Osteocyte (in vitro differentiated cells): ENCODE measurements at regions not wholly inside any gene's neighbourhood (a gene's known extent, or its start where the extent isn't known, plus 50 kb on each side); places are given as distances from the start of the nearest gene placed in this dataset.

Source experiments
- DNase-seq: peaks from one replicate; pipeline ENCODE4 v3.0.0; 2021; ENCODE audit warnings: mixed read lengths; ENCODE audit not compliant: unreplicated experiment; ENCODE audit errors: extremely low spot score
- H3K27ac Mint-ChIP-seq: one replicate; pipeline ENCODE4 v1.8.0; 2021; ENCODE audit warnings: mild to moderate bottlenecking, mixed read lengths; ENCODE audit not compliant: unreplicated experiment
- H3K27me3 Mint-ChIP-seq: one replicate; pipeline ENCODE4 v1.8.0; 2021; ENCODE audit warnings: mixed read lengths; ENCODE audit not compliant: unreplicated experiment
- H3K36me3 Mint-ChIP-seq: one replicate; pipeline ENCODE4 v1.8.0; 2021; ENCODE audit warnings: mixed read lengths; ENCODE audit not compliant: unreplicated experiment
- H3K4me1 Mint-ChIP-seq: one replicate; pipeline ENCODE4 v1.8.0; 2021; ENCODE audit warnings: mixed read lengths; ENCODE audit not compliant: unreplicated experiment
- H3K4me3 Mint-ChIP-seq: one replicate; pipeline ENCODE4 v1.8.0; 2021; ENCODE audit warnings: mild to moderate bottlenecking, moderate library complexity, mixed read lengths; ENCODE audit not compliant: unreplicated experiment
- H3K9me3 Mint-ChIP-seq: one replicate; pipeline ENCODE4 v1.8.0; 2021; ENCODE audit warnings: mixed read lengths; ENCODE audit not compliant: unreplicated experiment
- CTCF ChIP-seq: fragments of 200-600 bp; sonication (generic); IDR thresholded peaks from 2 replicates; pipeline ENCODE4 v1.5.0; 2021; ENCODE audit warnings: antibody characterized with exemption, mild to moderate bottlenecking, moderate library complexity

- H3K27ac Mint-ChIP-seq = no peak overlapping the region
- no peaks in the 10 kb centered on the region for H3K36me3 Mint-ChIP-seq
- no peaks in the 10 kb centered on the region for H3K9me3 Mint-ChIP-seq
- H3K4me1 Mint-ChIP-seq = no peaks in the 10 kb centered on the region
- H3K27me3 Mint-ChIP-seq = peaks cover 7% of the 10 kb centered on the region
- no peak overlapping the region for H3K4me3 Mint-ChIP-seq
- no peak for TF ChIP-seq CTCF
- no peak for DNase-seq
These were observed 72.8 kb downstream of the DMRTA2 start for GRCh38 chr1:50350421-50350820.

GRCh38 chr1:50349242-50349565 is 74.0 kb downstream of the DMRTA2 start:
- TF ChIP-seq CTCF = no peak
- no peak for DNase-seq
- H3K36me3 Mint-ChIP-seq = no peaks in the 10 kb centered on the region
- H3K27me3 Mint-ChIP-seq = peaks cover 10% of the 10 kb centered on the region
- no peak overlapping the region for H3K27ac Mint-ChIP-seq
- no peaks in the 10 kb centered on the region for H3K9me3 Mint-ChIP-seq
- no peak overlapping the region for H3K4me3 Mint-ChIP-seq
- H3K4me1 Mint-ChIP-seq = no peaks in the 10 kb centered on the region

DNA sequence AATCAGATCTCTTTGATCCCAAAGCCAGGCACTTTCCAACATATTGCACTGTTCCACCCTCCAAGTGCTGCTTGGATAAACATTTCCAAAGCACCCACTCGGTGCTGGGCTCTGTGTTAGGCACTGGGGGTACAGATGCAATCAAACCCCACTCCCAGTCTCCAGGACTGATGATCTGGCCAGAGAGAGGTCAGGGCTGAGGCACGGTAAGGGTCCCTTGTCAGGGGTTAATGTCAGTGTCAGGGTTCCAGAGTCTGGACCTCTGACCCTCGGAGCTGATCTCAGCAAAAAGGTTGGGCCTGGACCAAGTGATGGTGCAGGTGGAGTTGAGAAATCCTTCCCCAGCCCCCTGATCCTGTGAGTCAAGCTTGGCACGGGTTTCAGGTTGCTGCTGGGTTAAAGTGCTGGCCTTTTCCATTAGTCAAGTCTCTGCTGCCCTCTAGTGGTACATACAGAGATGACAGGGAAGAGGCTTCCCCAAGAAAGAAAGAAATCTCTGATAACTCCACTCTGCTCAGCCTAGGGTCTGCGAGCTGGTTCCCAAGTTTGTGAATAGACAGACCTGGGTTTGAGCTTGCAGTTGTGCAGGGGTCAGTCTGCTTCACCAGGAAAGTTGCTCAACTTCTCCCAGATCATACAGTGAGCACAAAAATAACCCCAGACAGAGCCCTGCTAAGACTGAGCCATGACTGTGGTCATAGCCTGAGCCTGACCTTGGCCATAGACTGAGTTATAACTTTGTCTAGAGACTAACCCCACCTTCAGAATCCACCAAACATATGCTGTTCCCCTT is 74.6 kb downstream of the DMRTA2 start:
- no peaks in the 10 kb centered on the region for H3K9me3 Mint-ChIP-seq
- DNase-seq = no peak
- H3K27me3 Mint-ChIP-seq = peaks cover 10% of the 10 kb centered on the region
- no peaks in the 10 kb centered on the region for H3K4me1 Mint-ChIP-seq
- peak; percentile 81 for TF ChIP-seq CTCF
- H3K27ac Mint-ChIP-seq = no peak overlapping the region
- no peak overlapping the region for H3K4me3 Mint-ChIP-seq
- no peaks in the 10 kb centered on the region for H3K36me3 Mint-ChIP-seq

- no peaks in the 10 kb centered on the region for H3K36me3 Mint-ChIP-seq
- peaks cover 10% of the 10 kb centered on the region for H3K27me3 Mint-ChIP-seq
- no peak for DNase-seq
- no peak overlapping the region for H3K4me3 Mint-ChIP-seq
- H3K4me1 Mint-ChIP-seq = no peaks in the 10 kb centered on the region
- H3K27ac Mint-ChIP-seq = no peak overlapping the region
- no peaks in the 10 kb centered on the region for H3K9me3 Mint-ChIP-seq
- no peak for TF ChIP-seq CTCF
These were observed 75.3 kb downstream of the DMRTA2 start for GRCh38 chr1:50347933-50348332.

- no peaks in the 10 kb centered on the region for H3K4me1 Mint-ChIP-seq
- DNase-seq = peak; percentile 69
- TF ChIP-seq CTCF = no peak
- H3K27ac Mint-ChIP-seq = no peak overlapping the region
- H3K4me3 Mint-ChIP-seq = no peak overlapping the region
- H3K9me3 Mint-ChIP-seq = no peaks in the 10 kb centered on the region
- no peaks in the 10 kb centered on the region for H3K36me3 Mint-ChIP-seq
- H3K27me3 Mint-ChIP-seq = peaks cover 16% of the 10 kb centered on the region
These were observed 76.6 kb downstream of the DMRTA2 start for GRCh38 chr1:50346621-50347020.
